B cell (primary cell): ENCODE measurements at regions not wholly inside any gene's neighbourhood (a gene's known extent, or its start where the extent isn't known, plus 50 kb on each side); places are given as distances from the start of the nearest gene placed in this dataset.

Experiments
- ATAC-seq: fragments of 200-7000 bp; cut with Tn5 transposase; one replicate; pipeline ENCODE4 v1.10.0; 2021; ENCODE audit warnings: low read depth, mild to moderate bottlenecking, moderate number of reproducible peaks, moderate library complexity
- CTCF ChIA-PET: fragments of 350-600 bp; sonication (Branson Sonifier 250); formaldehyde crosslinking; loops from one replicate; lab custom pipeline; 2021; ENCODE audit warnings: antibody characterized with exemption, inconsistent platforms; lab: Charles Lee
- POLR2A ChIA-PET: fragments of 350-600 bp; sonication (Branson Sonifier 250); formaldehyde crosslinking; loops from one replicate; lab custom pipeline; 2021; ENCODE audit warnings: antibody characterized with exemption; lab: Charles Lee
- DNase-seq: peaks from one replicate; pipeline ENCODE4 v3.0.0; 2013
- H2AFZ ChIP-seq: 2 replicates; pipeline ENCODE4 v1.6.1; 2012; ENCODE audit warnings: mild to moderate bottlenecking, low read depth, low read length; ENCODE audit not compliant: insufficient read depth, poor library complexity, severe bottlenecking
- H3K27ac ChIP-seq, 2 donors: 1 replicate in 1 of 2; 2 replicates in 1 of 2; pipeline ENCODE4 v1.5.1; 2012 to 2013; ENCODE audit warnings: low read length in 2 of 2, mild to moderate bottlenecking in 2 of 2, moderate library complexity in 1 of 2
- H3K27me3 ChIP-seq, 4 experiments: fragments of 200-600 bp in 1 of 4; sonication (generic) in 1 of 4; replicated peaks in 1 of 4; 1 replicate in 2 of 4; 2 replicates in 2 of 4; pipeline versions ENCODE4 v1.6.1 to v1.7.0; 2013 to 2016; ENCODE audit warnings: low read length in 3 of 4, mild to moderate bottlenecking in 2 of 4, mixed read lengths in 1 of 4, moderate library complexity in 1 of 4; ENCODE audit not compliant: insufficient read depth in 4 of 4, control insufficient read depth in 3 of 4; ENCODE audit errors: control extremely low read depth in 1 of 4
- H3K36me3 ChIP-seq, 2 experiments: replicated peaks in 1 of 2; 1 replicate in 1 of 2; 2 replicates in 1 of 2; pipeline versions ENCODE4 v1.6.1 to v1.7.1; 2013; ENCODE audit warnings: low read length in 1 of 2; ENCODE audit not compliant: insufficient read depth in 2 of 2, control insufficient read depth in 1 of 2; ENCODE audit errors: control extremely low read depth in 1 of 2, extremely low read depth in 1 of 2
- H3K4me1 ChIP-seq, 2 donors: fragments of 200-600 bp in 1 of 2; sonication (generic) in 1 of 2; 1 replicate in 1 of 2; 2 replicates in 1 of 2; pipeline versions ENCODE4 v1.5.1 to v1.6.1; 2013 to 2017; ENCODE audit warnings: low read length in 2 of 2; ENCODE audit not compliant: control insufficient read depth in 2 of 2, insufficient read depth in 2 of 2
- H3K4me2 ChIP-seq: replicated peaks from 2 replicates; pipeline ENCODE3; 2012; ENCODE audit warnings: mild to moderate bottlenecking, low read depth, low read length; ENCODE audit not compliant: poor library complexity, severe bottlenecking
- H3K4me3 ChIP-seq, 5 experiments: fragments of 200-600 bp in 1 of 5; sonication (generic) in 1 of 5; 1 replicate in 3 of 5; 2 replicates in 2 of 5; pipeline versions ENCODE4 v1.5.1 to v1.7.0; 2011 to 2016; ENCODE audit warnings: low read length in 4 of 5, mild to moderate bottlenecking in 4 of 5, low read depth in 2 of 5, control low read depth in 1 of 5, moderate library complexity in 1 of 5; ENCODE audit not compliant: insufficient read depth in 1 of 5; ENCODE audit errors: control extremely low read depth in 1 of 5, extremely low read depth in 1 of 5
- H3K79me2 ChIP-seq: fragments of 200-600 bp; sonication (generic); one replicate; pipeline ENCODE4 v1.6.0; 2016; ENCODE audit warnings: low read length; ENCODE audit not compliant: control insufficient read depth, insufficient read depth
- H3K9ac ChIP-seq: fragments of 200-600 bp; sonication (generic); 2 replicates; pipeline ENCODE4 v1.6.1; 2017; ENCODE audit warnings: mild to moderate bottlenecking, low read length, moderate library complexity
- H3K9me3 ChIP-seq, 3 donors: one replicate each; pipeline versions ENCODE4 v1.6.1 to v1.7.1; 2013; ENCODE audit warnings: low read length in 2 of 3; ENCODE audit not compliant: control insufficient read depth in 2 of 3, insufficient read depth in 1 of 3; ENCODE audit errors: control extremely low read depth in 1 of 3
- H4K20me1 ChIP-seq: 2 replicates; pipeline ENCODE4 v1.6.0; 2012; ENCODE audit warnings: mild to moderate bottlenecking, low read length; ENCODE audit not compliant: insufficient read depth, control insufficient read depth, poor library complexity, severe bottlenecking
- H3K27ac Mint-ChIP-seq: one replicate; pipeline ENCODE4 v1.8.0; 2021; ENCODE audit warnings: mixed read lengths
- H3K27me3 Mint-ChIP-seq: one replicate; pipeline ENCODE4 v1.8.0; 2021; ENCODE audit warnings: mixed read lengths
- H3K4me1 Mint-ChIP-seq: one replicate; pipeline ENCODE4 v1.8.0; 2021; ENCODE audit warnings: mixed read lengths
- H3K4me3 Mint-ChIP-seq: one replicate; pipeline ENCODE4 v1.8.0; 2021; ENCODE audit warnings: mixed read lengths
- H3K9me3 Mint-ChIP-seq: one replicate; pipeline ENCODE4 v1.8.0; 2022; ENCODE audit warnings: mixed read lengths; ENCODE audit not compliant: insufficient read depth
- CTCF ChIP-seq: fragments of 200-600 bp; IDR thresholded peaks from one replicate; pipeline ENCODE4 v1.8.0; 2022; ENCODE audit warnings: antibody characterized with exemption, mild to moderate bottlenecking
- EZH2 ChIP-seq: IDR thresholded peaks from 2 replicates; pipeline ENCODE4 v1.6.1; 2012; ENCODE audit warnings: borderline replicate concordance, low read depth, mild to moderate bottlenecking, moderate library complexity, low read length; ENCODE audit not compliant: insufficient read depth, poor library complexity, severe bottlenecking
- WGBS: methylation state at CpG from one replicate; pipeline ENCODE4 v1.1.5; 2013; ENCODE audit warnings: missing lambda C conversion rate; ENCODE audit not compliant: insufficient coverage; 5-methylcytosine and 5-hydroxymethylcytosine counted together
- intact Hi-C: fragments of 100-400 bp; cut with micrococcal nuclease; formaldehyde crosslinking; loops from one replicate; pipeline ENCODE4 v1.10.0; 2022

GRCh38 chr4:31714238-31714637, 994.1 kb downstream of the PCDH7 start:
- ATAC-seq, result no peak
- H3K9me3 Mint-ChIP-seq, result peaks cover 2% of the 10 kb centered on the region
- ChIA-PET POLR2A (no interaction called here), CTCF (no interaction called here)
- no peak overlapping the region for H3K27ac Mint-ChIP-seq
- no peak overlapping the region for H3K9ac ChIP-seq
- no peaks in the 10 kb centered on the region for H3K27me3 Mint-ChIP-seq
- no peaks in the 10 kb centered on the region for H3K4me1 ChIP-seq
- intact Hi-C loops, result no loop called here
- no peak overlapping the region for H3K27ac ChIP-seq
- DNase-seq, result no peak
- TF ChIP-seq EZH2, result no peak
- no peak for TF ChIP-seq CTCF
- H3K4me3 ChIP-seq, result no peak overlapping the region
- H3K4me2 ChIP-seq, result no peak overlapping the region
- H3K9me3 ChIP-seq, result no peaks in the 10 kb centered on the region
- no peaks in the 10 kb centered on the region for H3K27me3 ChIP-seq
- no peaks in the 10 kb centered on the region for H3K4me1 Mint-ChIP-seq
- no peak overlapping the region for H3K4me3 Mint-ChIP-seq
- no peaks in the 10 kb centered on the region for H3K36me3 ChIP-seq
- no peaks in the 10 kb centered on the region for H3K79me2 ChIP-seq
- H4K20me1 ChIP-seq, result no peaks in the 10 kb centered on the region
- no peak overlapping the region for H2AFZ ChIP-seq

GRCh38 chr4:31715302-31715701, 995.1 kb downstream of the PCDH7 start:
- no peaks in the 10 kb centered on the region for H3K4me1 Mint-ChIP-seq
- intact Hi-C loops, result no loop called here
- Histone ChIP-seq H3K4me1 (no peaks in the 10 kb centered on the region), H3K4me2 (no peak overlapping the region), H3K27ac (no peak overlapping the region), H3K27me3 (no peaks in the 10 kb centered on the region), H3K9ac (no peak overlapping the region), H3K9me3 (no peaks in the 10 kb centered on the region), H2AFZ (no peak overlapping the region), H3K79me2 (no peaks in the 10 kb centered on the region), H3K4me3 (no peak overlapping the region), H3K36me3 (no peaks in the 10 kb centered on the region), H4K20me1 (no peaks in the 10 kb centered on the region)
- no CpG with 5 or more reads among the region's 1 CpG for WGBS
- no peak overlapping the region for H3K4me3 Mint-ChIP-seq
- no peak for DNase-seq
- ATAC-seq, result no peak
- peaks cover 2% of the 10 kb centered on the region for H3K9me3 Mint-ChIP-seq
- H3K27me3 Mint-ChIP-seq, result no peaks in the 10 kb centered on the region
- no peak overlapping the region for H3K27ac Mint-ChIP-seq
- CTCF ChIA-PET, result no interaction called here
- TF ChIP-seq CTCF (no peak), EZH2 (no peak)
- POLR2A ChIA-PET, result no interaction called here
